ENCODE measurements at regions not wholly inside any gene's neighbourhood (a gene's known extent, or its start where the extent isn't known, plus 50 kb on each side); places are given as distances from the start of the nearest gene placed in this dataset.

GRCh38 chr6:164660781-164661180, 648.6 kb downstream of the C6orf118 start:
- no peak for ATAC-seq
- TF ChIP-seq ZBTB8A (CRISPR knock-in tag; IDR thresholded peaks at IDR 0.05; ENCODE audit: borderline replicate concordance, low read depth): no peak
- TF ChIP-seq SMC3 (IDR thresholded peaks at IDR 0.05; ENCODE audit: low read length): no peak
- TF ChIP-seq ZNF576 (CRISPR knock-in tag; IDR thresholded peaks at IDR 0.05): no peak
- TF ChIP-seq U2AF2 (IDR thresholded peaks at IDR 0.05; ENCODE audit: low read depth, low read length): no peak
- TF ChIP-seq YY1 (IDR thresholded peaks at IDR 0.05; ENCODE audit: insufficient read depth, insufficient replicate concordance, low read depth, low read length): no peak
- no peak for TF ChIP-seq ZNF484 (CRISPR knock-in tag; IDR thresholded peaks at IDR 0.05; ENCODE audit: borderline replicate concordance, low read depth)
- TF ChIP-seq SRSF4 (IDR thresholded peaks at IDR 0.05; ENCODE audit: low read depth, low read length, poor library complexity, severe bottlenecking): no peak
- no peak for TF ChIP-seq LCORL (IDR thresholded peaks at IDR 0.05)
- TF ChIP-seq LCORL (CRISPR knock-in tag; IDR thresholded peaks at IDR 0.05): no peak
- TF ChIP-seq ZBTB20 (CRISPR knock-in tag; IDR thresholded peaks at IDR 0.05; ENCODE audit: borderline replicate concordance, low read depth): no peak
- no peak for TF ChIP-seq TBP (CRISPR knock-in tag; IDR thresholded peaks at IDR 0.05)
- no peak for TF ChIP-seq NFIC (IDR thresholded peaks at IDR 0.05; ENCODE audit: low read length)
- no peak for TF ChIP-seq ZNF552 (CRISPR knock-in tag; IDR thresholded peaks at IDR 0.05; ENCODE audit: borderline replicate concordance)
- no peak for TF ChIP-seq JUN (CRISPR knock-in tag; IDR thresholded peaks at IDR 0.05)
- TF ChIP-seq RFXANK (CRISPR knock-in tag; IDR thresholded peaks at IDR 0.05): no peak
- WGBS (ENCODE audit: low lambda C conversion rate): 7% methylated on average over 1 of the region's 1 CpG

More at GRCh38 chr6:164660781-164661180, 648.6 kb downstream of the C6orf118 start:
- Histone ChIP-seq H4K20me1 (ENCODE audit: insufficient read depth, low read length) (no peaks in the 10 kb centered on the region), H3K27ac (ENCODE audit: extremely low read length, insufficient read depth, low read length) (no peak overlapping the region), H3K9me3 (ENCODE audit: low read length) (peaks cover 81% of the 10 kb centered on the region), H2AFZ (ENCODE audit: low read length) (no peak overlapping the region), H3K9ac (ENCODE audit: insufficient read depth, low read depth, low read length) (no peak overlapping the region), H3K4me1 (ENCODE audit: insufficient read depth, low read length) (no peaks in the 10 kb centered on the region), H3K4me2 (ENCODE audit: low read depth, low read length) (no peak overlapping the region), H3K27me3 (ENCODE audit: control insufficient read depth in 1 of 2, insufficient read depth in 2 of 2, low read length in 2 of 2) (no peaks in the 10 kb centered on the region), H3K36me3 (replicated peaks in 1 of 2; ENCODE audit: control insufficient read depth in 1 of 2, insufficient read depth in 2 of 2, low read length in 2 of 2) (no peaks in the 10 kb centered on the region), H3K79me2 (ENCODE audit: insufficient read depth, low read length) (no peaks in the 10 kb centered on the region), H3K4me3 (replicated peaks in 1 of 3; ENCODE audit: insufficient read depth in 1 of 3, low read depth in 2 of 3, low read length in 3 of 3) (no peak overlapping the region)
- BruUV-seq (replicated peaks): no TSS peak
- no peak for DNase-seq (ENCODE audit: low spot score)
- CTCF ChIA-PET (ENCODE audit: low intra/inter-chr PET ratio, low total read pairs): no interaction called here
- intact Hi-C loops (cut with micrococcal nuclease; ENCODE audit: unreplicated experiment): no loop called here
- POLR2A ChIA-PET: no interaction called here
- in situ Hi-C loops (cut with HindIII; ENCODE audit: extremely low pct_ligation_motif_present, low pct_unique_long_range_greater_than_20kb): no loop called here
- FAIRE-seq: no peak

Measured in HepG2 (cell line).